Breast epithelium (tissue), 3 donors: ENCODE measurements at regions not wholly inside any gene's neighbourhood (a gene's known extent, or its start where the extent isn't known, plus 50 kb on each side); places are given as distances from the start of the nearest gene placed in this dataset.

Experiments used
- POLR2A ChIP-seq: fragments of 450-650 bp; IDR thresholded peaks from one replicate; pipeline ENCODE4 v1.6.1; 2016; ENCODE audit warnings: antibody characterized with exemption, mild to moderate bottlenecking, moderate library complexity
- POLR2AphosphoS5 ChIP-seq, 3 donors: sonication (generic); formaldehyde crosslinking; IDR thresholded peaks; one replicate each; pipeline ENCODE4 v1.6.1; 2017; ENCODE audit warnings: antibody characterized with exemption in 3 of 3
- TF ChIP-seq, protein P1 (sequence below), 3 donors: fragments of 450-650 bp; IDR thresholded peaks; one replicate each; pipeline ENCODE4 v1.5.1; 2016 to 2017; ENCODE audit warnings: antibody characterized with exemption in 3 of 3, mild to moderate bottlenecking in 3 of 3, moderate library complexity in 3 of 3

- TF ChIP-seq, protein P1, sequence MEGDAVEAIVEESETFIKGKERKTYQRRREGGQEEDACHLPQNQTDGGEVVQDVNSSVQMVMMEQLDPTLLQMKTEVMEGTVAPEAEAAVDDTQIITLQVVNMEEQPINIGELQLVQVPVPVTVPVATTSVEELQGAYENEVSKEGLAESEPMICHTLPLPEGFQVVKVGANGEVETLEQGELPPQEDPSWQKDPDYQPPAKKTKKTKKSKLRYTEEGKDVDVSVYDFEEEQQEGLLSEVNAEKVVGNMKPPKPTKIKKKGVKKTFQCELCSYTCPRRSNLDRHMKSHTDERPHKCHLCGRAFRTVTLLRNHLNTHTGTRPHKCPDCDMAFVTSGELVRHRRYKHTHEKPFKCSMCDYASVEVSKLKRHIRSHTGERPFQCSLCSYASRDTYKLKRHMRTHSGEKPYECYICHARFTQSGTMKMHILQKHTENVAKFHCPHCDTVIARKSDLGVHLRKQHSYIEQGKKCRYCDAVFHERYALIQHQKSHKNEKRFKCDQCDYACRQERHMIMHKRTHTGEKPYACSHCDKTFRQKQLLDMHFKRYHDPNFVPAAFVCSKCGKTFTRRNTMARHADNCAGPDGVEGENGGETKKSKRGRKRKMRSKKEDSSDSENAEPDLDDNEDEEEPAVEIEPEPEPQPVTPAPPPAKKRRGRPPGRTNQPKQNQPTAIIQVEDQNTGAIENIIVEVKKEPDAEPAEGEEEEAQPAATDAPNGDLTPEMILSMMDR (IDR thresholded peaks at IDR 0.05): no peak
- TF ChIP-seq POLR2AphosphoS5 (IDR thresholded peaks at IDR 0.05): no peak
- no peak for TF ChIP-seq POLR2A
Measured at GRCh38 chr13:99626461-99627082, 125.3 kb downstream of the TM9SF2 start.
